ENCODE measurements at regions not wholly inside any gene's neighbourhood (a gene's known extent, or its start where the extent isn't known, plus 50 kb on each side); places are given as distances from the start of the nearest gene placed in this dataset.
"Not testable (repeated sequence)": the region's sequence is repeated elsewhere in the genome, so short reads cannot be mapped to it uniquely, and the experiment has no call there.

DNA sequence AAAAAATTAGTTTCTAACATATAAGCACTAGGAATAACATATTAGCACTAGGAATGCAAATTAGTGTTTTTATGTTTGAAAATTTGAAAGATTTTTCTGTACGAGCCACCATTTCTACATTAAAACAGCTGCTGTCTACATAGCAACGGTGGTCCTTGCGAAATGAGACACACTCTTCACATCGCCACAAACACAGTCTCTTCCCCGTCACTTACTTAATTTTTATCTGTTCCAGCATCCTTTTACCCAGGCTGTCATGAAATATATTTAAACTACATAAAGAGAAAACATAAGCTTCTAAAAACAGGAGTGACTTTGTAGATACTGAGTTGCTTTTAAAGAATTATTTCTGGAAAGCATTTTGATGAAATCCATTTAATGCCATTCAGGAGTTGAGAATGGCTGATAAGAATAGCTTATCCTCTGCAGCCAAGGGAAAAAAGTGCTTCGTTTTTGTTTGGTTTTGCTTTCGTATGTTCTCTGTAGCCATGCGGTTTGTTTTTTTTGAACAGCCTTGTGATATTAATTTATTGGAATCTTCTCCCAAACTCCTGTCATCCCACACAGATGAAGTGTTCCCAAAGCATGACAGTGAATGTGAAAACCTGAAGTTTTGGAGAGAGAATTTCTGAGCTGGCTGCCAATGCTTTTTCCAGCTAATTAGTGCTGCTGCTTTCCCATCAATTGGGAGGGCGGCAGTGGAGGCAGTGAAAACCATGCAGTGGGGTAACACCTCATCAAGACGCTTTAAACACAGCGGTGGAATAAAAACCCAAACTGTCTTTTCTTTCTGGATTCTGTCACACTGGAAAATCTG is 603.7 kb upstream of the ADARB2 start:
- DNase-seq (ENCODE audit: low read depth): no peak

GRCh38 chr10:2335626-2336025 is 598.3 kb upstream of the ADARB2 start:
- DNase-seq (ENCODE audit: low read depth): no peak

DNA sequence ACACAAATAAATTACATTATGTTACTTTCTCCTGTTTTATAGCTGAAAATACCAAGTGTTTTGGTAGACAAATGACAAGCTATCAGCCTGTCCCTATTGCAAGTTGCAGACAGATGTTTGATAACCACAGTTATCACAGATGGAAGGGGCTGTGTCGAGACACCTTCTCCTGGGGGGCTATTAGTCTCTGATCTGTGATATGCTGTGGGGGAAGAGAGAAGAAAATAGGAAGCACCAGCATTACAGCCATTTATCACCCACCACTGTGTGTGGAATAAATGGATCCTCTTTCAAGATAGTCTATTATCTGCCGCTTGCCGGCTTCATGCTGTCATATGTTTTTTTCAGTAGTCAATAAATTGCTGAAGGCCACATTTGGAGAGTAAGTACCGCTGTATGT is 597.2 kb upstream of the ADARB2 start:
- DNase-seq (ENCODE audit: low read depth): no peak

- DNase-seq (ENCODE audit: low read depth): no peak
Observed at GRCh38 chr10:2329082-2329481, 591.8 kb upstream of the ADARB2 start.

DNA sequence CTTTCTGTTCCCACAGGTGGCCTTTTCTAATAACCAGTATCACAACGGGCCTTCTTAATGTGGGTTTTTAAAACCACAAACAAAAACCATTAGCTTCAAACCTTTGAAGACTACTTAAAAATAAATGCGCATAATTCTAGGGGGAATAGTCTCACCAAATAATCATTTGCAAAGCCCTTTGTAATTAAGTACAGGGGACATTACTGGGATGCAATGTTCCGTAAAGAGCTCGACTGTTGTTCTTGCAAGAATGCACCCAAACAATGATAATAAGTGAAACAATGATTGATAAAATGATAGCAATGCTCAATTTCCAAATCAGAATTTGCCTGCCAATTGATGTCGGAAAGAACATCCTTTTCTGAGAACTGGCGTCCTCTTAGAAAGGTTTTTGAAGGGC is 589.1 kb upstream of the ADARB2 start:
- DNase-seq (ENCODE audit: low read depth): no peak

DNA sequence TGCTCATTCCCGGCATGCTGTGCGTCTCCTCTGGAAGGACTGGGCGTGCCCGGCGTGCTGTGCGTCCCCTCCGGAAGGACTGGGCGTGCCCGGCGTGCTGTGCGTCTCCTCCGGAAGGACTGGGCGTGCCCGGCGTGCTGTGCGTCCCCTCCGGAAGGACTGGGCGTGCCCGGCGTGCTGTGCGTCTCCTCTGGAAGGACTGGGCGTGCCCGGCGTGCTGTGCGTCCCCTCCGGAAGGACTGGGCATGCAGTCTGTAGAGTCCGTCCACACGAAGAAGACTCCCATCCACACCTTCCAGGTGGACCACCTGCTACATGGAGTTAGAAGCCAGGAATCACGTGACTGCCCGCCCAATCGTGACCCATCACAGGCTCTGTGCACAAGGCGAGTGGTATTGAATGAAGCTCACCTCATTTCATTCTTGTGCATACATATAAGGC is 577.7 kb upstream of the ADARB2 start:
- DNase-seq (ENCODE audit: low read depth): not testable (repeated sequence)

DNA sequence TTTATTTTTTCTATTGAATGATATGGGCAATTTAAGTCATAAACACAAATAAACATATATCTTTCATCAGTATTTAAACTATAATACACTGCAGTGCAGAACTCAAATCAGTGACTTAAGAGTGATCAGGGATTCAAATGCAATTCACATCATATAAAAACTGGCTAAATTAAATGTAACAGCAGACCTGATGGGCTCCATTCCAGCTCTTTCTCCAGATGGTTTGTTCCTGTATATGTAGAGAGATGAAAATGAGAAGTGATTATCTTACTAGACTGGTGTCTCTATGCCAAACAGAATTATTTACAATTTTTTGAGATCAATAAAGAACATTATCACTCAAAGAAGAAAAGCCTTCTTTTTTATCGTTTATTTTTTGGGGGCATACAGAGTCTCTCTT is 568.8 kb upstream of the ADARB2 start:
- no peak for DNase-seq (ENCODE audit: low read depth)

DNA sequence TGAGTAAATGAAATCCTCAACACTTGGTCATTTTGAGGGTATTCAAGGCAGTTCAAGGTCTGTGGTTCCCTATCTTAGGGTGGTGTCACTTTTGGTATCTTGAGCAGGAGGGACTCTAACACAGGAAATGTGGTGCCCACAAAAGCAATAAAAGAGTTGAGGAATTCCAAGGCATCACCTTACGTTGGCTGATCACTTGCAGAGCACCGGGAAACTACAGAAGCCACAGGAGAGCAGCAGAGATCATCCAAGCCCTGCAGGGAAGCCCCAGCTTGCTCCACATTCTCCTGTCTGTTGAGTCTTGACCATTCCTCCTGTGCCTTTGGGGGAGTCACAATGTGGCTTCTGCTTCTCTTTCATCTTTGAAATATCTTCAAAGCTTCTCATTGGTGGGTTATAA is 565.8 kb upstream of the ADARB2 start:
- DNase-seq (ENCODE audit: low read depth): no peak

DNA sequence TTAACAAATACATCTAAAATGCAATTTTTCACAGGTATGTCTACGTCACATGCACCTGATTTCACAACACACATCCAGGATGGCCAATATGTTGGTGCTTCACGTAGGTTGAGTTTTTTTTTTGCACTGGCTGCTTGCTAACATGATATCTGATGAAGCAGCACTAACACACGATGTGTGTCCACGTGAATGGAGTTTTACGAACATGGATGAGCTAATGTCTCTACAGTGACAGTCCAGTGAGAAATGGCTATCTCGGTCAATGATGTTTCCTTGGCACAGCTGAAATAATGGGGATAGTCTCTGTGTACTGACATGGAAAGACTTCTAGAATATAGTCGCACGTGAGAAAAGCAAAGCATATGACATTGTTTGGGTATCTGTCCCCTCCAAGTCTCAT is 563.9 kb upstream of the ADARB2 start:
- no peak for DNase-seq (ENCODE audit: low read depth)

- DNase-seq (ENCODE audit: low read depth): no peak
Observed at GRCh38 chr10:2300231-2300630, 562.9 kb upstream of the ADARB2 start.

GRCh38 chr10:2296179-2296891 is 559.0 kb upstream of the ADARB2 start:
- no peak for DNase-seq (ENCODE audit: low read depth)

- no peak for DNase-seq (ENCODE audit: low read depth)
Observed at GRCh38 chr10:2294739-2295138, 557.4 kb upstream of the ADARB2 start.

DNA sequence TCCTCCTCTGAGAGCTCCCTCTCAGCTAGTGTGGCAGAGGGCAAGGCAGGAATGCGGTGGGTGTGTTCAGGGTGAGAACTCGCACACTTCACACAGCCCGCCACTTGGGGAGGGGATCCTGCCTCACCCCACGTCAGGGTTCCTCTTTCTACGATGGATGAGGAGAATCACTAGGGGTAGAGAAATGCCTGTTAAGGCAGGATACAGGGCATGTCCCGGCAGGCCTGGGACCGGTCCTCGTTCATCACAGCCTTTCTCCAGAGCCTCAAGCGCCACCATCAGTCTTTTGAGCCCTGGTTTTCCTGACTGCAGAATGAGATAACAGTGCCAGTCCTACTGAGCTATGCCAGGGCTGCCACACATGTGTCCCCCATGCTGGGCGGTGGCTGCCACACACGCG is 546.7 kb upstream of the ADARB2 start:
- no peak for DNase-seq (ENCODE audit: low read depth)

GRCh38 chr10:2282202-2282601 is 544.9 kb upstream of the ADARB2 start:
- no peak for DNase-seq (ENCODE audit: low read depth)

- DNase-seq (ENCODE audit: low read depth): no peak
Observed at GRCh38 chr10:2280713-2281300, 543.5 kb upstream of the ADARB2 start.

DNA sequence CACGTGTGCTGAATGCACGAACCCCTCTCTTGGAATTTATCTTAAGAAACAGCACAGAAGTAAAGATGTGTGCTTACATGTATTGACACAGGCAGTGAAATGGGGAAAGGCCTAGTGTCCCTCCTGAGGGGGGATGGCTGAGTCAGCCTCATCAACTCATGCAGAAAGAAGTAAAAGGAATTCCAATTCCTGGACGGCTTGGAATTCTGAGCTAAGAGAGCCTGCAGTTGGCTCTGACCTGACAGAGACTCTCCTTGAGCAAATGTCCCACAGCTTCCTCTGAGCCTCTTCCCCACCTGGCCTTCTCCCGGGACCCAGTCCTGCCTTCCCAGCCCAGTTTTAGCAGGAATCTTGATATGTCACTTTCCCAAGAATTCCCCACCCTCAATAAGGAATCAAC is 542.4 kb upstream of the ADARB2 start:
- DNase-seq (ENCODE audit: low read depth): no peak

- no peak for DNase-seq (ENCODE audit: low read depth)
Observed at GRCh38 chr10:2278363-2278762, 541.0 kb upstream of the ADARB2 start.

DNA sequence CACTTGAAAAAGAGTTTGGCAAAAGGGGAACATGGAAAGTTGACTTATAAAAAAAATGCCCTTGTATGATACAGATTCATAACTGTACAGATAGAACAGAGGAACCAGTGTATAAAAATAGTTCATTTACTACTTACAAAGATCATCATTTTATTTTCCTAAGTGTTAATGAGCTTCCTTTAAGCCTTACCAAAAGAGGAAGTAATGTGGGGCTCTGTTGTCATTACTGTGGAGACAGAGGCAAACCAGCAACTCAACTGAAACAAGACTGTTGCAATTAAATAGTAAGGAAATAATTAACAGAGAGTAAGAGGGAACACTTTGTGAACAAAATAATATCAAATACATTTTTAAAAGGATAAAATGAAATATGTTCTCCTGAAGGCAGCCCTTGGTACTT is 526.2 kb upstream of the ADARB2 start:
- no peak for DNase-seq (ENCODE audit: low read depth)

DNA sequence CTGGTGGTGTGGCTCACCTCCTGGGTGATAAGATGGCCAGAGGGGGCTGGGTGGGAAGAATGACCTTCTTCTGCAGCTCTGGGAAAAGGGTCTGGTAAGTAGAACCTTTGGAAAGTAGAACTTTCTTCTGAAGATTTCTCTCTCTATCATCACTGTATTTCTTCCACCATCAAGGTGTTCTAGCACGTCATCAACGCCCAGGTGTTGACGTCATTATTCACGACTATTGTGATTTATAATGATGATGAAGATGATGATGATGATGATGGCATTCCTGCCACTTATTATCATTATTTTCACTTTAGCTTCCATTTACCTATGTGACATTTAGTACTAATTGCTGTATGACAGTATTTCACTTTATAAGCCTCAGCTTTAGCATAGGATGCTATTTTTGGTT is 525.6 kb upstream of the ADARB2 start:
- no peak for DNase-seq (ENCODE audit: low read depth)

- DNase-seq (ENCODE audit: low read depth): no peak
Observed at GRCh38 chr10:2262333-2262732, 525.0 kb upstream of the ADARB2 start.

- no peak for DNase-seq (ENCODE audit: low read depth)
Observed at GRCh38 chr10:2256241-2256640, 518.9 kb upstream of the ADARB2 start.

- no peak for DNase-seq (ENCODE audit: low read depth)
Observed at GRCh38 chr10:2252096-2252495, 514.8 kb upstream of the ADARB2 start.

- no peak for DNase-seq (ENCODE audit: low read depth)
Observed at GRCh38 chr10:2251631-2252030, 514.3 kb upstream of the ADARB2 start.

Measured in GM04504 (cell line).